Keratinocyte (primary cell): ENCODE measurements at regions not wholly inside any gene's neighbourhood (a gene's known extent, or its start where the extent isn't known, plus 50 kb on each side); places are given as distances from the start of the nearest gene placed in this dataset.

Source experiments
- DNase-seq: peaks from one replicate; pipeline ENCODE4 v3.0.0-alpha.2; 2011; ENCODE audit warnings: low read depth, missing footprints, low spot score
- FAIRE-seq: peaks from 2 replicates; lab custom pipeline; 2011; peaks lifted over from hg19 to GRCh38; lab: Jason Lieb, UNC
- H2AFZ ChIP-seq: 2 replicates; pipeline ENCODE4 v1.6.0; 2012; ENCODE audit warnings: low read length, control low read depth, inconsistent platforms; ENCODE audit not compliant: control insufficient read depth
- H3K27ac ChIP-seq: 2 replicates; pipeline ENCODE4 v1.5.1; 2011; ENCODE audit warnings: low read length; ENCODE audit not compliant: control insufficient read depth, insufficient read depth
- H3K27me3 ChIP-seq: 3 replicates; pipeline ENCODE4 v1.6.0; 2011; ENCODE audit warnings: low read length; ENCODE audit not compliant: control insufficient read depth, insufficient read depth; ENCODE audit errors: extremely low read depth
- H3K36me3 ChIP-seq, 2 experiments: 2 replicates in 1 of 2; 3 replicates in 1 of 2; pipeline ENCODE4 v1.5.1; 2011; ENCODE audit warnings: low read length in 2 of 2, mild to moderate bottlenecking in 1 of 2; ENCODE audit not compliant: control insufficient read depth in 2 of 2, insufficient read depth in 2 of 2; ENCODE audit errors: extremely low read depth in 1 of 2
- H3K4me1 ChIP-seq: 3 replicates; pipeline ENCODE4 v1.5.1; 2011; ENCODE audit warnings: low read length; ENCODE audit not compliant: control insufficient read depth, insufficient read depth; ENCODE audit errors: extremely low read depth
- H3K4me2 ChIP-seq: 3 replicates; pipeline ENCODE4 v1.6.0; 2011; ENCODE audit warnings: low read depth, low read length; ENCODE audit not compliant: control insufficient read depth, insufficient read depth; ENCODE audit errors: extremely low read depth
- H3K4me3 ChIP-seq, 3 experiments: fragments of 200-600 bp in 1 of 3; sonication (generic) in 1 of 3; 2 replicates in 2 of 3; 3 replicates in 1 of 3; pipeline ENCODE4 v1.5.1; 2011 to 2016; ENCODE audit warnings: low read length in 3 of 3, mild to moderate bottlenecking in 3 of 3, control low read depth in 2 of 3, inconsistent platforms in 1 of 3, low read depth in 1 of 3, mixed read lengths in 1 of 3, mixed run types in 1 of 3, moderate library complexity in 1 of 3; ENCODE audit not compliant: control insufficient read depth in 2 of 3, insufficient read depth in 2 of 3; ENCODE audit errors: extremely low read depth in 1 of 3
- H3K79me2 ChIP-seq: 2 replicates; pipeline ENCODE4 v1.6.0; 2012; ENCODE audit warnings: low read length; ENCODE audit not compliant: control insufficient read depth, insufficient read depth
- H3K9ac ChIP-seq: 3 replicates; pipeline ENCODE4 v1.6.0; 2011; ENCODE audit warnings: low read length; ENCODE audit not compliant: control insufficient read depth, insufficient read depth; ENCODE audit errors: extremely low read depth
- H3K9me1 ChIP-seq: 3 replicates; pipeline ENCODE4 v1.6.0; 2011; ENCODE audit warnings: low read length; ENCODE audit not compliant: control insufficient read depth, insufficient read depth; ENCODE audit errors: extremely low read depth
- H3K9me3 ChIP-seq: 2 replicates; pipeline ENCODE4 v1.5.1; 2012; ENCODE audit warnings: low read depth, low read length; ENCODE audit not compliant: control insufficient read depth
- H4K20me1 ChIP-seq: 3 replicates; pipeline ENCODE4 v1.6.0; 2011; ENCODE audit warnings: low read length; ENCODE audit not compliant: control insufficient read depth, insufficient read depth; ENCODE audit errors: extremely low read depth
- EZH2 ChIP-seq: IDR thresholded peaks from one replicate; pipeline ENCODE4 v1.6.1; 2012; ENCODE audit warnings: inconsistent platforms, mild to moderate bottlenecking, low read length, moderate library complexity
- dilution Hi-C: fragments of 300-500 bp; cut with MboI; formaldehyde crosslinking; loops from one replicate; pipeline ENCODE4 v1.7.0; 2020; ENCODE audit warnings: low sequenced_read_pairs; ENCODE audit not compliant: extremely low pct_ligation_motif_present
- TF ChIP-seq, protein P1 (sequence below), 3 experiments: IDR thresholded peaks in 1 of 3; conservative IDR thresholded peaks in 1 of 3; optimal IDR thresholded peaks in 1 of 3; 2 replicates in 2 of 3; 3 replicates in 1 of 3; pipeline versions ENCODE3 to v1.5.1; 2011; ENCODE audit warnings: low read length in 3 of 3, mild to moderate bottlenecking in 3 of 3, moderate library complexity in 2 of 3, control low read depth in 1 of 3, inconsistent platforms in 1 of 3; ENCODE audit not compliant: insufficient read depth in 2 of 3; ENCODE audit errors: extremely low read depth in 1 of 3

GRCh38 chr4:59054086-59054485 lies 1943.9 kb upstream of the IGFBP7 start:
- no peak overlapping the region for H2AFZ ChIP-seq
- H3K79me2 ChIP-seq = no peaks in the 10 kb centered on the region
- no peaks in the 10 kb centered on the region for H3K9me3 ChIP-seq
- H3K36me3 ChIP-seq = no peaks in the 10 kb centered on the region
- TF ChIP-seq EZH2 = no peak
- TF ChIP-seq, protein P1, sequence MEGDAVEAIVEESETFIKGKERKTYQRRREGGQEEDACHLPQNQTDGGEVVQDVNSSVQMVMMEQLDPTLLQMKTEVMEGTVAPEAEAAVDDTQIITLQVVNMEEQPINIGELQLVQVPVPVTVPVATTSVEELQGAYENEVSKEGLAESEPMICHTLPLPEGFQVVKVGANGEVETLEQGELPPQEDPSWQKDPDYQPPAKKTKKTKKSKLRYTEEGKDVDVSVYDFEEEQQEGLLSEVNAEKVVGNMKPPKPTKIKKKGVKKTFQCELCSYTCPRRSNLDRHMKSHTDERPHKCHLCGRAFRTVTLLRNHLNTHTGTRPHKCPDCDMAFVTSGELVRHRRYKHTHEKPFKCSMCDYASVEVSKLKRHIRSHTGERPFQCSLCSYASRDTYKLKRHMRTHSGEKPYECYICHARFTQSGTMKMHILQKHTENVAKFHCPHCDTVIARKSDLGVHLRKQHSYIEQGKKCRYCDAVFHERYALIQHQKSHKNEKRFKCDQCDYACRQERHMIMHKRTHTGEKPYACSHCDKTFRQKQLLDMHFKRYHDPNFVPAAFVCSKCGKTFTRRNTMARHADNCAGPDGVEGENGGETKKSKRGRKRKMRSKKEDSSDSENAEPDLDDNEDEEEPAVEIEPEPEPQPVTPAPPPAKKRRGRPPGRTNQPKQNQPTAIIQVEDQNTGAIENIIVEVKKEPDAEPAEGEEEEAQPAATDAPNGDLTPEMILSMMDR (optimal IDR thresholded peaks at IDR 0.05 in 1 of 3, IDR thresholded peaks at IDR 0.05 in 1 of 3, conservative IDR thresholded peaks at IDR 0.05 in 1 of 3; ENCODE audit: extremely low read depth in 1 of 3, insufficient read depth in 2 of 3, low read length in 3 of 3) = no peak
- dilution Hi-C loops = no loop called here
- H3K27me3 ChIP-seq = no peaks in the 10 kb centered on the region
- no peaks in the 10 kb centered on the region for H3K9me1 ChIP-seq
- H3K27ac ChIP-seq = no peak overlapping the region
- no peak overlapping the region for H3K4me2 ChIP-seq
- H3K4me3 ChIP-seq = no peak overlapping the region
- FAIRE-seq = no peak
- no peak overlapping the region for H3K9ac ChIP-seq
- no peaks in the 10 kb centered on the region for H3K4me1 ChIP-seq
- H4K20me1 ChIP-seq = no peaks in the 10 kb centered on the region
- DNase-seq = no peak

DNA sequence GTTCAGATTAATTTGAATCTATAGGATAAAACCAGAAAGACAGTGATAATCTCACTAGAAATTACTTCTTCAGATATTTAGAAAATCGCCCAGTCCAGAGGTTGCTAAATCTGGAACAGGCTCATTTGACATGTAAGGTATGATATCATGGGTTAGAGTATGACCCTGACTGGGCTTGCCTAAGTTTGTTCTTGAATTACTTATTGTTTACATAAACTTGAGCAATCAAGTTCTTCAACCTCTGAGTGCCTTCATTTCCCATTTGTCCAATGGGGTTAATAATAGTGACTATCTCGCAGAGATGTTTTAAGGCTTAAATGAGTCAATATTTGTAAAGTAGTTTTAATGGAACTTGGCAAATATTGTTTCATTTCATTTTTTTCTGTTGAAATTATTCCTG lies 1947.6 kb upstream of the IGFBP7 start:
- H3K79me2 ChIP-seq = no peaks in the 10 kb centered on the region
- H4K20me1 ChIP-seq = no peaks in the 10 kb centered on the region
- H3K9ac ChIP-seq = no peak overlapping the region
- no peaks in the 10 kb centered on the region for H3K27me3 ChIP-seq
- H3K4me2 ChIP-seq = no peak overlapping the region
- H3K36me3 ChIP-seq = no peaks in the 10 kb centered on the region
- H3K27ac ChIP-seq = no peak overlapping the region
- TF ChIP-seq, protein P1 (optimal IDR thresholded peaks at IDR 0.05 in 1 of 3, IDR thresholded peaks at IDR 0.05 in 1 of 3, conservative IDR thresholded peaks at IDR 0.05 in 1 of 3; ENCODE audit: extremely low read depth in 1 of 3, insufficient read depth in 2 of 3, low read length in 3 of 3) = no peak
- TF ChIP-seq EZH2 = no peak
- dilution Hi-C loops = no loop called here
- no peak overlapping the region for H2AFZ ChIP-seq
- H3K4me3 ChIP-seq = no peak overlapping the region
- no peak for FAIRE-seq
- H3K4me1 ChIP-seq = no peaks in the 10 kb centered on the region
- no peak for DNase-seq
- no peaks in the 10 kb centered on the region for H3K9me1 ChIP-seq
- peaks cover 1% of the 10 kb centered on the region for H3K9me3 ChIP-seq
